GM23248 (cell line): ENCODE measurements at regions not wholly inside any gene's neighbourhood (a gene's known extent, or its start where the extent isn't known, plus 50 kb on each side); places are given as distances from the start of the nearest gene placed in this dataset.

Experiments used
- EZH2 ChIP-seq: fragments of 200-600 bp; sonication (generic); IDR thresholded peaks from 2 replicates; pipeline ENCODE4 v1.6.1; 2018; ENCODE audit warnings: antibody characterized with exemption, mild to moderate bottlenecking; ENCODE audit not compliant: insufficient read depth, poor library complexity, severe bottlenecking
- EZH2phosphoT487 ChIP-seq: fragments of 200-600 bp; sonication (generic); IDR thresholded peaks from 2 replicates; pipeline ENCODE4 v1.6.1; 2018; ENCODE audit warnings: antibody characterized with exemption, moderate library complexity, mild to moderate bottlenecking, low read depth; ENCODE audit not compliant: insufficient read depth

DNA sequence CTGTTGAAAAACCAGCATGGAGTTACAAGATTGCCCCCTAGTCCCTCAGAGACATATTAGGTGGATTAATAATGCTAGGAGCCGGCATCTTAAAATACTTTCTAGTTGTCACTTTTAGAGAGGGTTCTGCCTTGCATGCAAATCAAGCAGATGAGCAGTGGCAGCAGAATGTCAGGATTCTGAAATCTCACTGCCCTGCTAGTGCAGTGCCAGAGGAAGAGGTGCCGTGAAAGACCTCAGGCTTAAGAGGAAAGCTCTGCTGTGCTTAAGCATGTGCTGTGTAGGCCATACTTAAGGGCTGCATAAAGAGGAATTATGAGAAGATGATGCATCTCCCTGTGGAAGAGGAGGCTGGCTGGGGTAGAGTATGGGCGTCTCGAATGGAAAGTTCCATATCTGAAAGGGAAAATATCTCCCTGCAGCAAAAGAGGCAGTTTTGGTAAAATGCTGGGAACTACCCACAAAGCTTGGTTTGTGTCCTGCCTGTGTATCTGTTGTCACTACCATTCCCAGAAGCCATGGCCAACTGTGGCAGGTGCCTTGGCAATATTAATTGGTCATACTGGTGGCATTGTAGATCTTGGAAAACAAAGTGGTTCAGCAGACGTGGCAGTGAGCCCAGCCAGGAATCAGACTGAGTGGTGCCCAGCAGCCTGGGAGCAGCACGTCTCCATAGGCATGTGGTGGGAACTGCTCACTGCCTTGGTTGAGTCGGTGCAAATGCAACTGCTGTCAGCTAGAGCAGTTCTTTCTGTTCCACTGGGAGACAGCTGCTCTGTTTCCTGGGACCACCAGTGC, 131.9 kb downstream of the EVA1A start:
- TF ChIP-seq EZH2 = no peak
- no peak for TF ChIP-seq EZH2phosphoT487
